Gastroesophageal sphincter (tissue), 2 donors: ENCODE measurements at regions not wholly inside any gene's neighbourhood (a gene's known extent, or its start where the extent isn't known, plus 50 kb on each side); places are given as distances from the start of the nearest gene placed in this dataset.

ENCODE experiments used
- POLR2A ChIP-seq, 2 donors: fragments of 450-650 bp; IDR thresholded peaks; one replicate each; pipeline ENCODE4 v1.6.1; 2017; ENCODE audit warnings: antibody characterized with exemption in 2 of 2, mild to moderate bottlenecking in 2 of 2, moderate library complexity in 1 of 2
- POLR2AphosphoS5 ChIP-seq: sonication (generic); formaldehyde crosslinking; IDR thresholded peaks from one replicate; pipeline ENCODE4 v1.6.1; 2017; ENCODE audit warnings: antibody characterized with exemption

DNA sequence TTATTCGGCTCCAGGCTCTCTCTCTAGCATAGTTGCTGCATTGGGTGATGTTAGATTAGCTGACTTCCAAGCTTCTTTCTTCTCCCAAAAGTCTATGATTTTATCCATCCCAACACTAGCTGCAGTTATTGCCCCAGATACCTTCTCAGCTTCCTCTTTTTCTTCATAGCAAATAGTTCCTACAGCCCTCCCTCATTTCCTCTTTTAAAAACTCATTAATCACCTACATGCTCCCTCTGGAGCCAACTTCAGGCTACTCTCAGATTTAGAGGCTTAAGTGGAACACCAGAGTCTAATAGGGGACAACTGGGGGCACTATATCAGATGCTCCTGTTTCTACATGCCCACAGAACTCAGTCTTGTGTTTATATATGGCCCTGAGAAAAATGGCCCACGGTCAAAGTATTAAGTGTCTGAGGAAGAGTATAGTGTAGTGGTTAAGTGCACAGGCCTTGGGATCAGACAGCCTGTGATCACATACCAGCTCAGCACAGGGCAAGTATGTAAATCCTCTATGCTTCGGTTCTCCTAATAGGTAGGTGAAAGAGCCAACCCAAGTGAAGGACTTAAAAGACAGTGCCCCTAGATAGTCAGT lies 241.9 kb upstream of the SLC14A2 start:
- no peak for TF ChIP-seq POLR2A (IDR thresholded peaks at IDR 0.05)
- no peak for TF ChIP-seq POLR2AphosphoS5
